ENCODE measurements at regions not wholly inside any gene's neighbourhood (a gene's known extent, or its start where the extent isn't known, plus 50 kb on each side); places are given as distances from the start of the nearest gene placed in this dataset.

- DNase-seq, result no peak
- no peak overlapping the region for H3K4me3 ChIP-seq (ENCODE audit: low read depth, low read length)
- H3K36me3 ChIP-seq, result no peaks in the 10 kb centered on the region
- TF ChIP-seq CTCF (IDR thresholded peaks at IDR 0.05; ENCODE audit: low read depth, low read length), result no peak
- H3K27me3 ChIP-seq, result no peaks in the 10 kb centered on the region
- H3K9me3 ChIP-seq, result peaks cover 4% of the 10 kb centered on the region; the same call in 1 of the 2 replicates
- H3K4me1 ChIP-seq, result peaks cover 7% of the 10 kb centered on the region
Observed at GRCh38 chr9:135391759-135392158, 87.8 kb upstream of the PPP1R26 start.

DNA sequence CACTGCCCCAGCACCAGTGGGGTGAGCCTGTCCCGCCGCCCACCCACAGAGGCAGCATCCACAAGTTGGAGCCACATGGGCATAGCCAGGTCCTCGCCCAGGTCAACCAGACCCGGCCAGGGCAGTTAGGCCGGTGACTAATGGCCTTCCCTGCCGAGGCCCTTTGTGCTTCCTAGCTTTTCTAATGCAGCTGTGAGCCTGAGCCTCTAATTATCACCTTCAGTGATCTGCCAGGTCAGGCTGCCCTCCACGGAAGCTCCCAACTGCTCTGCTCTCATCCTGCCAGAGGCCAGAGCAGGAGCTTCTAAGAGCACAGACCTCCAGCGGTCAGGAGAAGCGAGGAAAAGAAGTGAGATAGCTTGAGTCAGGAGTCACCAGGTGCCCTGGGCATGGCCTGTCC lies 87.1 kb upstream of the PPP1R26 start:
- DNase-seq, result no peak
- Histone ChIP-seq H3K27me3 (no peaks in the 10 kb centered on the region), H3K9me3 (peaks cover 5% of the 10 kb centered on the region; the same call in 1 of the 2 replicates), H3K4me1 (peaks cover 7% of the 10 kb centered on the region), H3K4me3 (ENCODE audit: low read depth, low read length) (no peak overlapping the region), H3K36me3 (no peaks in the 10 kb centered on the region)
- TF ChIP-seq CTCF (IDR thresholded peaks at IDR 0.05; ENCODE audit: low read depth, low read length), result no peak

- DNase-seq, result no peak
Observed at GRCh38 chr9:135394131-135394530, 85.5 kb upstream of the PPP1R26 start.

DNA sequence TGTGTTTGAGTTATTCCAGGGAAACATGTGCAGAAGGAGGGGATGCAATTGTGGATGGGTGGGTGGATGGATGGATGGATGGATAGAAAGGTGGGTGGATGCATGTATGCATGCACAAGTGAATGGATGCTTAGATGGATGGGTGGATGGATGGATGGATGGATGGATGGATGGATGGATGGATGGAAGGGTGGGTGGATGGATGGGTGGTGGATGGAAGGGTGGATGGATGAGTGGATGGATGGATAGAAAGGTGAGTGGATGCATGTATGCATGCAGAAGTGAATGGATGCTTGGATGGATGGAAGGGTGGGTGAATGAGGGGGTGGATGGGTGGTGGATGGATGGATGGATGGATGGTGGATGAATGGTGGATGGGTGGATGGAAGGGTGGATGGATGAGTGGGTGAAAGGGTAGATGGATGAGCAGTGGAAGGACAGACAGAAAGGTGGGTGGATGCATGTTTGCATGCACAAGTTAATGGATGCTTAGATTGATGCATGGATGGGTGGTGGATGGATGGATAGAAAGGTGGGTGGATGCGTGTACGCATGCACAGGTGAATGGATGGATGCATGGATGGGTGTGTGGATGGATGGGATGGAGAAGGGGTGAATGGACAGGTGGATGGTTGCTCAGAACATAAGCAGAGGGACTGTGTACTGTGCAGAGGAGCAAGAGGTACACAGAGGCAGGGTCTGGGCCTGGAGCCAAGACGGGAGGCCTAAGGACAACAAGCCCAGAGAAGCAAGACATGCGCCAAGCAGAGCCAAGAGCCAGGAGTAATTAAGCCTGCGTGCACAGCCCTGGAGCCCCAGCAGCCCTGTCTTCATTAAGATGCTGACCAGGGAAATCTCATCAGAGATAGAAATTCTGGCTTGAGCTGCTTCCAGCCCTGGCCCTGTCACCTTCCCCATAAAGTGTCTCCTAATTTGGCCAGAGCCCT lies 84.6 kb upstream of the PPP1R26 start:
- peaks cover 5% of the 10 kb centered on the region for H3K4me1 ChIP-seq
- no peaks in the 10 kb centered on the region for H3K27me3 ChIP-seq
- no peak for TF ChIP-seq CTCF (IDR thresholded peaks at IDR 0.05; ENCODE audit: low read depth, low read length)
- DNase-seq, result no peak
- H3K9me3 ChIP-seq, result peaks cover 5% of the 10 kb centered on the region; the same call in 1 of the 2 replicates
- no peaks in the 10 kb centered on the region for H3K36me3 ChIP-seq
- H3K4me3 ChIP-seq (ENCODE audit: low read depth, low read length), result no peak overlapping the region

More at GRCh38 chr9:135394131-135394530, 85.5 kb upstream of the PPP1R26 start:
- H3K9me3 ChIP-seq, result peaks cover 5% of the 10 kb centered on the region; the same call in 1 of the 2 replicates
- H3K4me1 ChIP-seq, result peaks cover 7% of the 10 kb centered on the region
- H3K27me3 ChIP-seq, result no peaks in the 10 kb centered on the region
- H3K36me3 ChIP-seq, result no peaks in the 10 kb centered on the region
- no peak for TF ChIP-seq CTCF (IDR thresholded peaks at IDR 0.05; ENCODE audit: low read depth, low read length)
- H3K4me3 ChIP-seq (ENCODE audit: low read depth, low read length), result no peak overlapping the region

- Histone ChIP-seq H3K4me3 (ENCODE audit: low read depth, low read length) (no peak overlapping the region), H3K4me1 (no peaks in the 10 kb centered on the region; the same call in none of the 2 replicates), H3K9me3 (peaks cover 5% of the 10 kb centered on the region; the same call in 1 of the 2 replicates), H3K36me3 (no peaks in the 10 kb centered on the region), H3K27me3 (no peaks in the 10 kb centered on the region)
- no peak for TF ChIP-seq CTCF (IDR thresholded peaks at IDR 0.05; ENCODE audit: low read depth, low read length)
- no peak for DNase-seq
Observed at GRCh38 chr9:135397142-135397541, 82.4 kb upstream of the PPP1R26 start.

Measured in BE2C (cell line).